ENCODE measurements at regions not wholly inside any gene's neighbourhood (a gene's known extent, or its start where the extent isn't known, plus 50 kb on each side); places are given as distances from the start of the nearest gene placed in this dataset.

DNA sequence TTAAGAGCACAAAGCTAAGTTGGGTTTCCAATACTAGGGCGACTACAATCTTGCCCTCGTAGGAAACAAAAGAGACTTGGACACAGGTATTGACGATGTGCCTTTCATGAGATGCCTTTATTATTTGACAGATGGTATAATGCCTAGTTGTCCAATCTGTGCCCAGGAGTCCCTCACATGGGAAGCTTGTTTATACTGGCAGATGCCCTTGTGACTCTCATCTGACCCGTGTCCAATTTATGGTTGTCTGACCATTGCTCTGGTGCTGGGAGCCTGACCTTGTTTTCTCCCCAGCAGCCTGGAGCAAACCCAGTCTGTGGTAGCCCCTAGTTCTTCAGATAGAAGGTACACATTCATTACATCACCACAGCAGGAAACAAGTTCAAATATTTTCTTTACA is 511.7 kb downstream of the AGTPBP1 start:
- no peak overlapping the region for H3K4me3 ChIP-seq (ENCODE audit: low read depth in 1 of 2, low read length in 2 of 2)
- no peaks in the 10 kb centered on the region for H3K36me3 ChIP-seq (ENCODE audit: control insufficient read depth in 2 of 2, insufficient read depth in 2 of 2, low read length in 1 of 2)
- no peak overlapping the region for H3K27ac ChIP-seq (ENCODE audit: low read depth in 2 of 2, low read length in 1 of 2)
- no peaks in the 10 kb centered on the region for H3K4me1 ChIP-seq (ENCODE audit: control insufficient read depth in 2 of 2, insufficient read depth in 2 of 2, low read length in 1 of 2)
- WGBS, 2 donors = 85 to 92% methylated on average over 4 of the region's 4 CpGs
- no peaks in the 10 kb centered on the region for H3K9me3 ChIP-seq (ENCODE audit: control insufficient read depth in 2 of 2, insufficient read depth in 1 of 2, low read depth in 1 of 2, low read length in 1 of 2)
- no peaks in the 10 kb centered on the region for H3K27me3 ChIP-seq (ENCODE audit: control insufficient read depth in 1 of 2, insufficient read depth in 2 of 2, low read length in 2 of 2)

DNA sequence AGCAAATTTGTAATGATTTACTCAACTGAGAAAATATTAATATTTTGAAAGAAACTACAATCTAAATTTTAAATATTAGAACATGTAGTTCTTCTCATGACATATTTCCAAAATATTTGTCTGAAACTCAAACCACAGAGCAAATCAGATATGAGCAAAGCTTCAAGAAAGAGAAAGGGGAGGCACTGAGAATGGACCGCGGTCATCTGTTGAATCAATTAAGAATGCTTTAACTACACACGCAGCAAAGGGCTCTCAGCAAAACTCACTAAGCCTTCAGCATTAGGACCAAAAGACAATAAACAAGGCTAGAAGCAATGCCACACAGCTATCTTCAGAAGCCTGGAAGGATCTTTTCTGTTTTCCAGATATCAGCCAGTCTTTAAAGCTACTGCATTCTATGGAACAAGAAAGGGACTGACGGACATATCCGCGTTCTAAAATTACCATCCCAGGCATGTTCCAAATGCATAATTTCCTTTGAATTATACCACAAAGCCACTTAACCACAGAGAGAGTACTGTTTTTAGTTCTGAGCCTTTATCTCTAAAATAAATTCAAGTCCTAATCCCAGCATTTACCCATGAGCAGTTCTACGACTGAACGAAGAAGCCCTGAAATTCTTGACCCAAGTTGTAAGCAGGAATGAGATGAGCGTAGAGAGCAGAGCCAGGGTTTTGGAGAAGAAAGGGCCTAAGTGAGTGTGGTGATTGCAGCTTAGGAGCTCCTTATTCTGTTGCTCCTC is 513.5 kb downstream of the AGTPBP1 start:
- H3K36me3 ChIP-seq (ENCODE audit: control insufficient read depth in 2 of 2, insufficient read depth in 2 of 2, low read length in 1 of 2) = no peaks in the 10 kb centered on the region
- H3K4me1 ChIP-seq (ENCODE audit: control insufficient read depth in 2 of 2, insufficient read depth in 2 of 2, low read length in 1 of 2) = no peaks in the 10 kb centered on the region
- H3K27ac ChIP-seq (ENCODE audit: low read depth in 2 of 2, low read length in 1 of 2) = no peak overlapping the region
- H3K9me3 ChIP-seq (ENCODE audit: control insufficient read depth in 2 of 2, insufficient read depth in 1 of 2, low read depth in 1 of 2, low read length in 1 of 2) = no peaks in the 10 kb centered on the region
- 85% methylated on average over 9 of the region's 9 CpGs for WGBS, 2 donors
- H3K4me3 ChIP-seq (ENCODE audit: low read depth in 1 of 2, low read length in 2 of 2) = no peak overlapping the region
- no peaks in the 10 kb centered on the region for H3K27me3 ChIP-seq (ENCODE audit: control insufficient read depth in 1 of 2, insufficient read depth in 2 of 2, low read length in 2 of 2)

GRCh38 chr9:85225180-85225579 is 516.6 kb downstream of the AGTPBP1 start:
- no peak overlapping the region for H3K27ac ChIP-seq (ENCODE audit: low read depth in 2 of 2, low read length in 1 of 2)
- no peak overlapping the region for H3K4me3 ChIP-seq (ENCODE audit: low read depth in 1 of 2, low read length in 2 of 2)
- H3K9me3 ChIP-seq (ENCODE audit: control insufficient read depth in 2 of 2, insufficient read depth in 1 of 2, low read depth in 1 of 2, low read length in 1 of 2) = no peaks in the 10 kb centered on the region
- no peaks in the 10 kb centered on the region for H3K36me3 ChIP-seq (ENCODE audit: control insufficient read depth in 2 of 2, insufficient read depth in 2 of 2, low read length in 1 of 2)
- no peaks in the 10 kb centered on the region for H3K4me1 ChIP-seq (ENCODE audit: control insufficient read depth in 2 of 2, insufficient read depth in 2 of 2, low read length in 1 of 2)
- whole genome bisulfite sequencing, 2 donors = 50 to 54% methylated on average over 2 of the region's 2 CpGs
- H3K27me3 ChIP-seq (ENCODE audit: control insufficient read depth in 1 of 2, insufficient read depth in 2 of 2, low read length in 2 of 2) = no peaks in the 10 kb centered on the region

GRCh38 chr9:85224729-85225128 is 517.0 kb downstream of the AGTPBP1 start:
- Histone ChIP-seq H3K4me1 (ENCODE audit: control insufficient read depth in 2 of 2, insufficient read depth in 2 of 2, low read length in 1 of 2) (no peaks in the 10 kb centered on the region), H3K9me3 (ENCODE audit: control insufficient read depth in 2 of 2, insufficient read depth in 1 of 2, low read depth in 1 of 2, low read length in 1 of 2) (no peaks in the 10 kb centered on the region), H3K36me3 (ENCODE audit: control insufficient read depth in 2 of 2, insufficient read depth in 2 of 2, low read length in 1 of 2) (no peaks in the 10 kb centered on the region), H3K27ac (ENCODE audit: low read depth in 2 of 2, low read length in 1 of 2) (no peak overlapping the region), H3K27me3 (ENCODE audit: control insufficient read depth in 1 of 2, insufficient read depth in 2 of 2, low read length in 2 of 2) (no peaks in the 10 kb centered on the region), H3K4me3 (ENCODE audit: low read depth in 1 of 2, low read length in 2 of 2) (no peak overlapping the region)
- WGBS, 2 donors = 46 to 52% methylated on average over 4 of the region's 4 CpGs

DNA sequence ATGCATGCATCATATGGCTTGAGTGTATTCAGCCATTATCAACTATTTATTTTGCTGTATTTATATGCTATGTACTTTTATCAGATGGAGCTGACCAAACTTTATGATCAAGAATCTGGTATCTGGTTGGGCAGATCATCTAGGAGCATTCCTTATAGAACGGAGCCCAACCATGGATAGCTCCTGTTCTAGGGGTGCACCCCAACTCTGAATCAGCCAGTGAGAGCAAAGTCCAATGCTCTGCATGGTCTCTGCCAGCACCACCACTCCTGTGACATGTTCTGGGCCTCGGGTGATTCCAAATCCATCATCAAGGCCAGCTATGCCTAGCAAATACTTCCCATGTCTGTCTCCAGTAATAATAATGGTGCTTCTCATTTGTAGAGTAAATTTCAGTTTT is 517.5 kb downstream of the AGTPBP1 start:
- Histone ChIP-seq H3K36me3 (ENCODE audit: control insufficient read depth in 2 of 2, insufficient read depth in 2 of 2, low read length in 1 of 2) (no peaks in the 10 kb centered on the region), H3K4me3 (ENCODE audit: low read depth in 1 of 2, low read length in 2 of 2) (no peak overlapping the region), H3K27ac (ENCODE audit: low read depth in 2 of 2, low read length in 1 of 2) (no peak overlapping the region), H3K27me3 (ENCODE audit: control insufficient read depth in 1 of 2, insufficient read depth in 2 of 2, low read length in 2 of 2) (no peaks in the 10 kb centered on the region), H3K9me3 (ENCODE audit: control insufficient read depth in 2 of 2, insufficient read depth in 1 of 2, low read depth in 1 of 2, low read length in 1 of 2) (no peaks in the 10 kb centered on the region), H3K4me1 (ENCODE audit: control insufficient read depth in 2 of 2, insufficient read depth in 2 of 2, low read length in 1 of 2) (no peaks in the 10 kb centered on the region)
- WGBS, 2 donors = 53 to 54% methylated on average over 2 of the region's 2 CpGs

DNA sequence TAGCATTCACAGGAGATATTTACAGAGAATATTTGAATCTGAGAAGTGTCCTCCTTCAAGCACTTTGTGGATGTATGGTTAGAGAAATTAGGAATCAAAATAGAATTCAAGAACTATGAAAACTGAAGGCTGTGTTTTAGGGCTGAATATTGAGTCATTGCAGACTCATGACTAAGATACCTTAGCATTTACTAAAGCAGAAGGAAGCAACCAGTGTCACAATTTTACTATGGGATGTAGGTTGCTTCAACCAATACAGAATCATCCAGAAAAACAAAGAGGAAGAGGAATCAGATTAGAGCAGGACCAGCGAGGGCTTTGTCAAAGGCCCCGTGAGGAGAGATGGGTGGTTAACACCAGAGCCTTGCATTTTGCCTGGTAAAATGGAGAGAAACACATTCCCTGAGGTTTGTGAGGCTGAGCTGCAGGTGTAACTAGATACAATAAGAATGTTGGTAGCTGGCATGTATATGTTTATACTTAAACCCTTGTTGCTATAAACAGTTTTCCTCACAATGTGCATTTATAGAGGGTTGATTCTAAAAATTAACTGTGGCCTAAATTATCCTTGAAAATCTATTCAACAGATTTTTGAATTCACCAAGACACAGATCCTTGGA is 518.1 kb downstream of the AGTPBP1 start:
- WGBS, 2 donors = 89 to 94% methylated on average over 2 of the region's 2 CpGs
- Histone ChIP-seq H3K4me3 (ENCODE audit: low read depth in 1 of 2, low read length in 2 of 2) (no peak overlapping the region), H3K27ac (ENCODE audit: low read depth in 2 of 2, low read length in 1 of 2) (no peak overlapping the region), H3K4me1 (ENCODE audit: control insufficient read depth in 2 of 2, insufficient read depth in 2 of 2, low read length in 1 of 2) (no peaks in the 10 kb centered on the region), H3K9me3 (ENCODE audit: control insufficient read depth in 2 of 2, insufficient read depth in 1 of 2, low read depth in 1 of 2, low read length in 1 of 2) (no peaks in the 10 kb centered on the region), H3K27me3 (ENCODE audit: control insufficient read depth in 1 of 2, insufficient read depth in 2 of 2, low read length in 2 of 2) (no peaks in the 10 kb centered on the region), H3K36me3 (ENCODE audit: control insufficient read depth in 2 of 2, insufficient read depth in 2 of 2, low read length in 1 of 2) (no peaks in the 10 kb centered on the region)

DNA sequence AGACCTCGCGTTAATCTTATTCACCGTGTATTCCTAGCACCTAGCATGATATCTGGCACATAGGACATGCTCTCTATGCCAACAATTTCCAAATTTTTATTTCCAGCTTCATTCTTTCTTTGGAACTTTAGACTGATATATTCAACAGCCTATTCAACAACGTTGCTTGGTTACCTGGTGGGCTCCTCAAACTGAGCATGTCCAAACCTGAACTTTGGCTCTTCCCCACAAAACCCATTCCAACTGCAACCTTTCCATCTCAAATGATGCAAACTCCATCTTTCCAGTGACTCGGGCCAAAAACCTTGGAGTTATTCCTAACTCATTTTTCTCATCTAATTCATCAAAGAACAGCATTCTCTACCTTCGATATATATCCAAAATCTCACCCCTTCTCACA is 525.2 kb downstream of the AGTPBP1 start:
- Histone ChIP-seq H3K27ac (ENCODE audit: low read depth in 2 of 2, low read length in 1 of 2) (no peak overlapping the region), H3K9me3 (ENCODE audit: control insufficient read depth in 2 of 2, insufficient read depth in 1 of 2, low read depth in 1 of 2, low read length in 1 of 2) (no peaks in the 10 kb centered on the region), H3K4me1 (ENCODE audit: control insufficient read depth in 2 of 2, insufficient read depth in 2 of 2, low read length in 1 of 2) (no peaks in the 10 kb centered on the region), H3K36me3 (ENCODE audit: control insufficient read depth in 2 of 2, insufficient read depth in 2 of 2, low read length in 1 of 2) (no peaks in the 10 kb centered on the region), H3K27me3 (ENCODE audit: control insufficient read depth in 1 of 2, insufficient read depth in 2 of 2, low read length in 2 of 2) (no peaks in the 10 kb centered on the region), H3K4me3 (ENCODE audit: low read depth in 1 of 2, low read length in 2 of 2) (no peak overlapping the region)
- WGBS, 2 donors = 44 to 72% methylated on average over 6 of the region's 6 CpGs

DNA sequence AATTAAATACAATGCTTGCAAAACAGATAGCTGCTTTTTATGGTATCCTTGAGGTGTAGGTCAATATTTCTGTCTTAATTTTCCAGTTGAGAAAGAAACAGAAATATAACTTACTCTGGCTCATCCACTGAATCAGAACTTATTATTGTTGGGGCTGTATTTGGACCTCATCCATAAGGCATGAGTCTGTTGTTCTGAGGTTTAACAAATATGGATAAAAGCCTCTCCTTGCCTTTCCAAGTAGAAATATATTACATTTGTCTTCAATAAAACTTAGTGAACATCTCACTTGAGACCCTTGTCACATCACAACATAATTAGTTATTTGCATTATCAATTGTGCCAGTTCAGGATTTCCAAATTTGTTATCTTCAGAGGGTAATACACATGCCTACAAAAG is 525.8 kb downstream of the AGTPBP1 start:
- Histone ChIP-seq H3K9me3 (ENCODE audit: control insufficient read depth in 2 of 2, insufficient read depth in 1 of 2, low read depth in 1 of 2, low read length in 1 of 2) (no peaks in the 10 kb centered on the region), H3K27me3 (ENCODE audit: control insufficient read depth in 1 of 2, insufficient read depth in 2 of 2, low read length in 2 of 2) (no peaks in the 10 kb centered on the region), H3K4me3 (ENCODE audit: low read depth in 1 of 2, low read length in 2 of 2) (no peak overlapping the region), H3K4me1 (ENCODE audit: control insufficient read depth in 2 of 2, insufficient read depth in 2 of 2, low read length in 1 of 2) (no peaks in the 10 kb centered on the region), H3K36me3 (ENCODE audit: control insufficient read depth in 2 of 2, insufficient read depth in 2 of 2, low read length in 1 of 2) (no peaks in the 10 kb centered on the region), H3K27ac (ENCODE audit: low read depth in 2 of 2, low read length in 1 of 2) (no peak overlapping the region)

DNA sequence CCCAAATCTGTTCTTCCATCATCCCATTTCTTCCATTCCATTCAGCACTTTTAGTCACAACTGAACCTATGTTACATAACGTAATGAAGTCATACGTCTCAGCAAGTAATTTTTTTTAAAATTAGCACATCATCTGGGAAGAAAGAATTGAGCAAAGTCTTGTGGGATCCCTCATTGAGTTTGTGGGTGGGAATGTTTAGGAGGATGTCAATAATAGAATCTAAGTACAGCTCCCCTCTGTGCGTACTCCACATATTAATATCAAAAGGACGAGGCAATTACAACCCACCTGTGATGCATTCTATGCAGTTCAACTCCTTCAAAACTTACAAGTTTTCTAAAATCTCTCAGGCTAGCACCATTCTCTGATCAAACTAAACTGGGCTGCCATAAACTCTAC is 526.3 kb downstream of the AGTPBP1 start:
- no peaks in the 10 kb centered on the region for H3K9me3 ChIP-seq (ENCODE audit: control insufficient read depth in 2 of 2, insufficient read depth in 1 of 2, low read depth in 1 of 2, low read length in 1 of 2)
- H3K4me3 ChIP-seq (ENCODE audit: low read depth in 1 of 2, low read length in 2 of 2) = no peak overlapping the region
- H3K36me3 ChIP-seq (ENCODE audit: control insufficient read depth in 2 of 2, insufficient read depth in 2 of 2, low read length in 1 of 2) = no peaks in the 10 kb centered on the region
- no peak overlapping the region for H3K27ac ChIP-seq (ENCODE audit: low read depth in 2 of 2, low read length in 1 of 2)
- no peaks in the 10 kb centered on the region for H3K27me3 ChIP-seq (ENCODE audit: control insufficient read depth in 1 of 2, insufficient read depth in 2 of 2, low read length in 2 of 2)
- 90 to 92% methylated on average over 4 of the region's 4 CpGs for WGBS, 2 donors
- no peaks in the 10 kb centered on the region for H3K4me1 ChIP-seq (ENCODE audit: control insufficient read depth in 2 of 2, insufficient read depth in 2 of 2, low read length in 1 of 2)
